Stimulated activated CD8-positive, alpha-beta memory T cell treated with anti-CD3 and anti-CD28 coated beads, Interleukin-12 subunit alpha, Interleukin-12 subunit beta, amount 100 ng/mL, for 1 hour (primary cell): ENCODE measurements at regions not wholly inside any gene's neighbourhood (a gene's known extent, or its start where the extent isn't known, plus 50 kb on each side); places are given as distances from the start of the nearest gene placed in this dataset.
"Not testable (repeated sequence)": the region's sequence is repeated elsewhere in the genome, so short reads cannot be mapped to it uniquely, and the experiment has no call there.

Experiments used
- DNase-seq: peaks from one replicate; pipeline ENCODE4 v3.0.0-alpha.2; 2020; ENCODE audit warnings: low read depth

GRCh38 chr14:48052973-48053372 is 377.6 kb upstream of the MDGA2 start:
- no peak for DNase-seq

- DNase-seq, result no peak
Observed at GRCh38 chr14:48035836-48036235, 360.4 kb upstream of the MDGA2 start.

GRCh38 chr14:48027115-48027514 is 351.7 kb upstream of the MDGA2 start:
- DNase-seq, result no peak

GRCh38 chr14:48023881-48024280 is 348.5 kb upstream of the MDGA2 start:
- no peak for DNase-seq

GRCh38 chr14:48011484-48011883 is 336.1 kb upstream of the MDGA2 start:
- not testable (repeated sequence) for DNase-seq

- DNase-seq, result no peak
Observed at GRCh38 chr14:48008646-48009045, 333.2 kb upstream of the MDGA2 start.

- no peak for DNase-seq
Observed at GRCh38 chr14:48005986-48006385, 330.6 kb upstream of the MDGA2 start.

- no peak for DNase-seq
Observed at GRCh38 chr14:47993883-47994282, 318.5 kb upstream of the MDGA2 start.

GRCh38 chr14:47988175-47988574 is 312.8 kb upstream of the MDGA2 start:
- DNase-seq, result no peak

- DNase-seq, result no peak
Observed at GRCh38 chr14:47978871-47979270, 303.5 kb upstream of the MDGA2 start.

GRCh38 chr14:47976139-47976538 is 300.7 kb upstream of the MDGA2 start:
- DNase-seq, result no peak

GRCh38 chr14:47966076-47966810 is 290.8 kb upstream of the MDGA2 start:
- no peak for DNase-seq

- DNase-seq, result no peak
Observed at GRCh38 chr14:47961634-47962033, 286.2 kb upstream of the MDGA2 start.

- no peak for DNase-seq
Observed at GRCh38 chr14:47959740-47960139, 284.3 kb upstream of the MDGA2 start.

GRCh38 chr14:47949006-47949405 is 273.6 kb upstream of the MDGA2 start:
- DNase-seq, result no peak

- DNase-seq, result no peak
Observed at GRCh38 chr14:47935332-47935731, 259.9 kb upstream of the MDGA2 start.

GRCh38 chr14:47929334-47929733 is 253.9 kb upstream of the MDGA2 start:
- DNase-seq, result no peak

GRCh38 chr14:47921133-47921532 is 245.7 kb upstream of the MDGA2 start:
- no peak for DNase-seq

GRCh38 chr14:47919997-47920396 is 244.6 kb upstream of the MDGA2 start:
- no peak for DNase-seq

- DNase-seq, result no peak
Observed at GRCh38 chr14:47919334-47919846, 244.0 kb upstream of the MDGA2 start.

GRCh38 chr14:47917344-47917954 is 242.0 kb upstream of the MDGA2 start:
- no peak for DNase-seq

GRCh38 chr14:47901141-47901540 is 225.7 kb upstream of the MDGA2 start:
- DNase-seq, result not testable (repeated sequence)

- no peak for DNase-seq
Observed at GRCh38 chr14:47899685-47900084, 224.3 kb upstream of the MDGA2 start.

- DNase-seq, result no peak
Observed at GRCh38 chr14:47874350-47874749, 198.9 kb upstream of the MDGA2 start.
